IMR-90 (cell line): ENCODE measurements at regions not wholly inside any gene's neighbourhood (a gene's known extent, or its start where the extent isn't known, plus 50 kb on each side); places are given as distances from the start of the nearest gene placed in this dataset.

Source experiments
- ATAC-seq: fragments of 200-7000 bp; cut with Tn5 transposase; 2 replicates; pipeline ENCODE4 v1.9.1; 2020; ENCODE audit warnings: low read depth, mild to moderate bottlenecking, moderate library complexity
- BruUV-seq: library from RNA; stranded (reverse); fragments of 400-500 nt; replicated peaks from 2 replicates; lab custom pipeline; 2021; lab: Mats Ljungman, UMichigan
- CTCF ChIA-PET: fragments of 300-600 bp; formaldehyde crosslinking; extraction: SDS; loops from one replicate; lab custom pipeline; 2021; ENCODE audit warnings: antibody characterized with exemption; lab: Yijun Ruan, JAX
- POLR2A ChIA-PET: fragments of 300-600 bp; sonication (Branson Sonifier 250); formaldehyde crosslinking; loops from one replicate; lab custom pipeline; 2022; ENCODE audit warnings: antibody characterized with exemption; ENCODE audit not compliant: unreplicated experiment; lab: Charles Lee
- DNase-seq: peaks from one replicate; pipeline ENCODE4 v3.0.0; 2013
- H2AFZ ChIP-seq: replicated peaks from 2 replicates; pipeline ENCODE3; 2013; ENCODE audit warnings: low read length, mild to moderate bottlenecking; ENCODE audit not compliant: poor library complexity
- H2AK5ac ChIP-seq: 2 replicates; pipeline ENCODE4 v1.6.1; 2013; ENCODE audit warnings: low read depth, low read length, inconsistent platforms
- H2AK9ac ChIP-seq: replicated peaks from 2 replicates; pipeline ENCODE3; 2013; ENCODE audit warnings: mild to moderate bottlenecking, low read depth, low read length, moderate library complexity; ENCODE audit not compliant: poor library complexity
- H2BK120ac ChIP-seq: 2 replicates; pipeline ENCODE4 v1.6.1; 2013; ENCODE audit warnings: low read depth, low read length, inconsistent platforms
- H2BK15ac ChIP-seq: 3 replicates; pipeline ENCODE4 v1.6.1; 2013; ENCODE audit warnings: low read depth, low read length, inconsistent platforms
- H2BK20ac ChIP-seq: 2 replicates; pipeline ENCODE4 v1.6.1; 2013; ENCODE audit warnings: low read depth, mild to moderate bottlenecking, inconsistent platforms, low read length, moderate library complexity
- H2BK5ac ChIP-seq: 2 replicates; pipeline ENCODE4 v1.6.1; 2013; ENCODE audit warnings: mild to moderate bottlenecking, low read depth, low read length, inconsistent platforms; ENCODE audit not compliant: poor library complexity, severe bottlenecking
- H3K14ac ChIP-seq: replicated peaks from 2 replicates; pipeline ENCODE4 v1.6.1; 2013; ENCODE audit warnings: low read depth, low read length, inconsistent platforms
- H3K18ac ChIP-seq: 2 replicates; pipeline ENCODE4 v1.6.1; 2013; ENCODE audit warnings: low read depth, low read length, control low read depth
- H3K23ac ChIP-seq: 2 replicates; pipeline ENCODE4 v1.6.1; 2013; ENCODE audit warnings: low read depth, low read length, inconsistent platforms
- H3K27ac ChIP-seq: 2 replicates; pipeline ENCODE4 v1.5.1; 2013; ENCODE audit warnings: mild to moderate bottlenecking, control low read depth, low read length; ENCODE audit not compliant: insufficient read depth
- H3K27me3 ChIP-seq: 2 replicates; pipeline ENCODE4 v1.6.1; 2013; ENCODE audit warnings: low read length; ENCODE audit not compliant: control insufficient read depth, insufficient read depth
- H3K36me3 ChIP-seq: 2 replicates; pipeline ENCODE4 v1.6.1; 2013; ENCODE audit warnings: low read length, mixed read lengths; ENCODE audit not compliant: control insufficient read depth, insufficient read depth
- H3K4ac ChIP-seq: 2 replicates; pipeline ENCODE4 v1.6.1; 2013; ENCODE audit warnings: low read depth, low read length, inconsistent platforms
- H3K4me1 ChIP-seq: 2 replicates; pipeline ENCODE4 v1.6.1; 2013; ENCODE audit warnings: low read length, mixed read lengths; ENCODE audit not compliant: control insufficient read depth, insufficient read depth
- H3K4me2 ChIP-seq: 2 replicates; pipeline ENCODE4 v1.6.1; 2013; ENCODE audit warnings: low read depth, mild to moderate bottlenecking, control low read depth, low read length, moderate library complexity
- H3K4me3 ChIP-seq: 2 replicates; pipeline ENCODE4 v1.5.1; 2013; ENCODE audit warnings: low read depth, mild to moderate bottlenecking, control low read depth, low read length, moderate library complexity; ENCODE audit not compliant: insufficient read depth
- H3K56ac ChIP-seq: 2 replicates; pipeline ENCODE4 v1.6.1; 2013; ENCODE audit warnings: low read length, inconsistent platforms; ENCODE audit not compliant: insufficient read depth; ENCODE audit errors: extremely low read depth
- H3K79me1 ChIP-seq, 2 experiments: 2 replicates each; pipeline ENCODE4 v1.6.1; 2013; ENCODE audit warnings: low read length in 2 of 2, inconsistent platforms in 1 of 2, low read depth in 1 of 2
- H3K9ac ChIP-seq: 2 replicates; pipeline ENCODE4 v1.6.1; 2013; ENCODE audit warnings: low read depth, low read length, control low read depth
- H3K9me1 ChIP-seq: 2 replicates; pipeline ENCODE4 v1.6.1; 2013; ENCODE audit warnings: low read length, inconsistent platforms; ENCODE audit not compliant: insufficient read depth
- H3K9me3 ChIP-seq: 2 replicates; pipeline ENCODE4 v1.6.1; 2013; ENCODE audit warnings: low read length; ENCODE audit not compliant: control insufficient read depth, insufficient read depth
- H4K20me1 ChIP-seq: 2 replicates; pipeline ENCODE4 v1.6.1; 2013; ENCODE audit warnings: low read length, inconsistent platforms; ENCODE audit not compliant: insufficient read depth
- H4K5ac ChIP-seq: 2 replicates; pipeline ENCODE4 v1.6.1; 2013; ENCODE audit warnings: mild to moderate bottlenecking, low read depth, low read length, control low read depth
- H4K8ac ChIP-seq, 2 experiments: 2 replicates each; pipeline ENCODE4 v1.6.1; 2013; ENCODE audit warnings: low read depth in 2 of 2, low read length in 2 of 2, control low read depth in 1 of 2, inconsistent platforms in 1 of 2
- H4K91ac ChIP-seq: 2 replicates; pipeline ENCODE4 v1.6.1; 2013; ENCODE audit warnings: low read depth, low read length, inconsistent platforms; ENCODE audit not compliant: insufficient read depth
- BHLHE40 ChIP-seq: fragments of 150-350 bp; IDR thresholded peaks from 2 replicates; pipeline ENCODE4 v1.6.1; 2016; ENCODE audit warnings: mild to moderate bottlenecking, low read depth, low read length
- CHD1 ChIP-seq: IDR thresholded peaks from 2 replicates; pipeline ENCODE4 v1.6.1; 2012; ENCODE audit warnings: low read depth, low read length, improper control_type of control experiment
- ELK1 ChIP-seq: fragments of 150-350 bp; IDR thresholded peaks from 2 replicates; pipeline ENCODE4 v1.6.1; 2016; ENCODE audit warnings: low read depth, mild to moderate bottlenecking, low read length, moderate library complexity, borderline replicate concordance
- FOS ChIP-seq: fragments of 150-350 bp; IDR thresholded peaks from 2 replicates; pipeline ENCODE4 v1.6.1; 2016; ENCODE audit warnings: low read depth, low read length
- MAZ ChIP-seq: IDR thresholded peaks from 2 replicates; pipeline ENCODE4 v1.6.1; 2012; ENCODE audit warnings: low read depth, mild to moderate bottlenecking, low read length, improper control_type of control experiment, moderate library complexity, borderline replicate concordance
- RCOR1 ChIP-seq: IDR thresholded peaks from 2 replicates; pipeline ENCODE4 v1.6.1; 2012; ENCODE audit warnings: mild to moderate bottlenecking, low read length, improper control_type of control experiment; ENCODE audit not compliant: insufficient replicate concordance
- RFX5 ChIP-seq: IDR thresholded peaks from 2 replicates; pipeline ENCODE4 v1.8.0; 2012; ENCODE audit warnings: low read depth, mild to moderate bottlenecking, low read length, moderate library complexity
- WGBS, 2 experiments: methylation state at CpG; one replicate each; pipeline versions ENCODE4 v1.1.5 to v1.1.7; 2013; ENCODE audit warnings: missing lambda C conversion rate in 2 of 2; ENCODE audit not compliant: insufficient read length in 1 of 2; ENCODE audit errors: extremely low coverage in 2 of 2; 5-methylcytosine and 5-hydroxymethylcytosine counted together
- dilution Hi-C: fragments of 300-500 bp; cut with HindIII; formaldehyde crosslinking; loops from one replicate; pipeline ENCODE4 v1.14.3; 2018; ENCODE audit warnings: low sequenced_read_pairs; ENCODE audit not compliant: unreplicated experiment
- in situ Hi-C: fragments of 300-500 bp; cut with MboI; formaldehyde crosslinking; loops from 3 replicates; pipeline ENCODE4 v1.14.3; 2019; ENCODE audit warnings: low sequenced_read_pairs, inconsistent platforms, mixed read lengths
- intact Hi-C: fragments of 100-400 bp; cut with micrococcal nuclease; formaldehyde crosslinking; loops from 2 replicates; pipeline ENCODE4 v1.10.0; 2022

DNA sequence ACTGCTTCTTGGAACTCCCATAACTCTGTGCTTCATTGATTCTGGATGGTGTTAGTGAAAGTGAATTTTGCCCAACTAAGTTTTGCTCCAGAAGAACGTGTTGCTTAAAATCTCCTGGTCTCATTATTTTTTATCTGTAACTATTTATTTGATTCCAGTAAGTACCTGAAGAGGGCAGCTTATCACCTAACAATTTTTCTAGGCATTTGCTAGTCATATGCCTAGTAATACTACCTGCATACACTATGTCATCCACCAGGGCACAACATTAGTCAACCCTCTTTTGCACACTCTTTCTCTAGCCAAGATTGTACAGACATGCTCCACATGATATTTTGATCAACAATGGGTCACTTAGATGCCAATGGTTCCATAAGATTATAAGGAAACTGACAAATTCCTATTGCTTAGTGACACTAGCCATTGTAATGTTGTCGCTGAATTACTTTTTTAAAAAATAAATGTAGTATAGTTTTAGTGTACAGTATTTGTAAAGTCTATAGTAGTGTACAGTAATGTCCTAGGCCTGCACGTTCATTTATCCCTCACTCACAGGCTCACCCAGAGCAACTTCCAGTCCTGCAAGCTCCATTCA, 499.9 kb upstream of the AADAT start:
- WGBS, 2 experiments = no CpG with 5 or more reads among the region's 3 CpGs
- intact Hi-C loops = no loop called here

More for the DNA sequence above, 499.9 kb upstream of the AADAT start:
- Histone ChIP-seq H3K56ac (no peak overlapping the region), H3K9me1 (no peaks in the 10 kb centered on the region), H3K23ac (no peak overlapping the region), H2BK20ac (no peak overlapping the region), H2AK9ac (no peak overlapping the region), H3K9ac (no peak overlapping the region), H3K9me3 (peaks cover 2% of the 10 kb centered on the region; the same call in 1 of the 2 replicates), H3K27me3 (no peaks in the 10 kb centered on the region), H3K4me3 (no peak overlapping the region), H3K4me1 (no peaks in the 10 kb centered on the region), H2BK120ac (no peak overlapping the region), H3K14ac (no peak overlapping the region), H2AK5ac (no peak overlapping the region), H2AFZ (no peak overlapping the region), H4K8ac (no peak overlapping the region), H4K91ac (no peak overlapping the region), H3K4ac (no peak overlapping the region), H3K27ac (no peak overlapping the region), H3K36me3 (no peaks in the 10 kb centered on the region), H4K5ac (no peak overlapping the region), H3K79me1 (no peaks in the 10 kb centered on the region), H4K20me1 (no peaks in the 10 kb centered on the region), H2BK5ac (no peak overlapping the region), H3K18ac (no peak overlapping the region), H2BK15ac (no peak overlapping the region), H3K4me2 (no peak overlapping the region)
- ChIA-PET POLR2A (no interaction called here), CTCF (no interaction called here)
- ATAC-seq (no peak), DNase-seq (no peak)
- BruUV-seq = no TSS peak
- dilution Hi-C loops = no loop called here
- TF ChIP-seq ELK1 (no peak), RFX5 (no peak), FOS (no peak), MAZ (no peak), CHD1 (no peak), RCOR1 (no peak), BHLHE40 (no peak)
- in situ Hi-C loops = no loop called here
